Activated T-cell treated with anti-CD3 and anti-CD28 coated beads, Interleukin-2, amount 50 U/mL, for 48 hours (primary cell): ENCODE measurements at regions not wholly inside any gene's neighbourhood (a gene's known extent, or its start where the extent isn't known, plus 50 kb on each side); places are given as distances from the start of the nearest gene placed in this dataset.

Experiments used
- DNase-seq, 2 experiments: peaks; one replicate each; pipeline ENCODE4 v3.0.0-alpha.2; 2020

GRCh38 chr5:167442922-167443321, 848.5 kb upstream of the WWC1 start:
- no peak for DNase-seq

- DNase-seq, result no peak
Measured at GRCh38 chr5:167447466-167448375, 843.7 kb upstream of the WWC1 start.

GRCh38 chr5:167448376-167448775, 843.1 kb upstream of the WWC1 start:
- DNase-seq, result no peak

DNA sequence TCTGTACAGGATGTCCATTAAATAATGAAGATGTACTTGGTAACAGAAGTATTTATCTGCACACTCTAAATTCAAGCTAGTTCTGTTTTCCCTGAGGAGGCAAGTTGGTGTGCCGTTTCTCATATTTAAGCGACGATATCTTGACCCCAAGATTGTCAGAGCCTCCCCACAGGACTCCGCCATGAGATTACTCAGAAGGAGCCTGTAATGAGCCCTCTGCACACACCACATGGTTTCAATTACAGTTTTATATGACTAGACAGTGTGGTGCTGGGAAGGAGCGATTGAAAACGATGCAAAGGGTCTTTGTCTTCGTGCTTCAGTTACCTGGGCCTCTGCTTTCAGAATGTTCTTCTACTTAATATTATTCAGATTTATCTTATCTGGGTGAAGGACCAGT, 840.4 kb upstream of the WWC1 start:
- DNase-seq, result no peak

DNA sequence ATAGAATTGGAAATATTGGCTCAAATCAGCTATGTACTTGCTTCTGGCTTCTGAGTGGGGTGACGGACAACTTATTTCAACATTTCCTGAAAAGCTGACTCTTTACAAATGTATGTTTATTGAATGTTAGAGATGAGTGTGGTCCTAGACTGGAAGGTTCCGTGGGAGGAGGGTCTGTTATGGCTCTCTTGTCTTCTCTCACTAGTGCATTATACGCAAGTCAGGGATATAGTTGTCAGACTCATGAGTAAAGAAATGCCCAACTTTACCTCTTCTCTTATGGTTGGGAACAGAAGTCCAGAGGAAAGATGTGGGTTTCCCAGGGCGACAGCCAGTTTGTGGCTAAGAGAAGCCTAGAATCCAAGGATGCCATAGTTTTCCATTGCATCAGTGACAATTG, 839.3 kb upstream of the WWC1 start:
- no peak for DNase-seq

- no peak for DNase-seq
Measured at GRCh38 chr5:167453246-167454030, 838.0 kb upstream of the WWC1 start.

GRCh38 chr5:167458412-167458811, 833.0 kb upstream of the WWC1 start:
- DNase-seq, result no peak

DNA sequence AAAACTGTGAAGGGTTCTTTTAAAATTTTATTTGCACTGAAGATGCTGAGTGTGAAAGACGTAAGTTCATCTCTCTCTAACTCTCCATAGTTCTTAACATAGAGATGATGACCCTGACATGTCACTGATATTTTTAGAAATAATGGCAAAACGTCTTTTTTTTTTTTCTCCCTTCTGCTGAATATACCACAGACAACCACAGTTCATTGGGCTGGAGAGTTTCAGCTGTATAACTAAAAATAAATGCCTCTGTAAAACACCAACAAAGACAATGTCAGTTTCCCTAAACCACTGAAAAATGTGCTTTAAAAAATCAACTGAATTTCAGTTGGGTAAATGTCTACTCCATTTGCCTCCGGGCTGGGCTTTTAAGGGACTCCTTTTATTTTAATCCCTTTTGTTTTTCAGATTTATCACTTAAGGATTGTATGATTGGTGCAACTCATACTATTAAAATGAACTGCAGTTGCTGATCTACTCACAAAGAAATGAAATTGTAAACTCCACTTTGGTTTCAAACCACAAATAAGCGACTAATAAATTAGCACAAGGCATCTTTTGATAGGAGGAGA, 830.9 kb upstream of the WWC1 start:
- no peak for DNase-seq

DNA sequence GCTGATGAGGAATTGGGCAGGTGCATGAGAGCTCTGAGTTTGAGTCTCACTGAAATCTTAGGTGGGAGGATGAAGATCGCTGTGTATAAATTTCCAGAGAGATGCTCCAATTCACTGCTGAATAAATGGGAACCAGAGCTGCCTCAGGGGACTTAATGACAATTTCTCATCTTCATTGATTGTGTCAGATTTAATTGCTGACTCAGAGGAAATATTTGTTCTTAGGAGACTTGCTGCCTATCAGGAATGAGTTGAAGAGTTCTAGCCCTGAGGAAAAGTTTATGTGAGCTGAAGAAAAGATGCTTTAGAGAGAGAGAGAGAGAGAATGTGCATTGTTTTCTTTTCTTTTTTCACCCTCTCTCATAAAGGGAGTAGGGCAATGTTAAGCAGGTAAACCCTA, 827.5 kb upstream of the WWC1 start:
- DNase-seq, result no peak

DNA sequence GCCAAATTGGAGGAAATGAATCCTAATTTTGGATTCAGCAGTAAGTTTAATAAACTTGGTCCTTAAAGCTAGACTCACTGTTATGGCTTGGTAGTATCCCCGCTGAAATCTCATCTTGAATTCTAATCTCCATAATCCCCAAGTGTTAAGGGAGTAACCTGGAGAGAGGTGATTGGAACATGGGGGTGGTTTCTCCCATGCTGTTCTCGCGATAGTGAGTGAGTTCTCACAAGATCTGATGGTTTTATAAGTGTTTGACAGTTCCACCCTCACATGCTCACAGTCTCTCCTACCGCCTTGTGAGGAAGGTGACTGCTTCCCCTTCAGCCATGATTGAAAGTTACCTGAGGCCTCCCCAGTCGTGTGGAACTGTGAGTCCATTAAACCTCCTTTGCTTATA, 824.5 kb upstream of the WWC1 start:
- DNase-seq, result no peak

DNA sequence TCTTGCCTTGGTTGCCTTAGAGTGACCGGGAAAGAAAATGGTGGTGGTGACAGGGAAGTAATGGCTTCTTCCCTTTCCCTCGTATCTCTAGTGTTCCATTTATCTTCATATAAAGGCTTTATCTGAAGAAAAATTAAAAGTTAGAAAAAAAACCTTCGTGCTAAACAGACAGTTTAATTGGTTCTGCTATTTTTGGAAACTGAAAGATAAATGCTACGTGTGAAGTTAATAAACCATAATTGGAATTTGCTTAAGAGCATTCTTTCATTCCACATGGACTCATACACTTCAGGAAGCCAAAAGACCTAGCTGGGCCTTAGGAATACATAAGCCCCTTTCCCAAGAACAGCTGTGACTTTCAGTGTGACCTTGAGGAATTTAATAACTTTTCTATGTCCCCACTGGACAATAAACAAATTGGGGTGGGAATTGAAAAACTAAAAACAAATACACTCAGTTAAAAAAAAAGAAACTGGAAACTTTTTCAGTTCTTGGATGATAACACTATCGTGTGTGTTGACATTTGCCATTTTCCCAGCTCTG, 818.8 kb upstream of the WWC1 start:
- DNase-seq, result no peak

DNA sequence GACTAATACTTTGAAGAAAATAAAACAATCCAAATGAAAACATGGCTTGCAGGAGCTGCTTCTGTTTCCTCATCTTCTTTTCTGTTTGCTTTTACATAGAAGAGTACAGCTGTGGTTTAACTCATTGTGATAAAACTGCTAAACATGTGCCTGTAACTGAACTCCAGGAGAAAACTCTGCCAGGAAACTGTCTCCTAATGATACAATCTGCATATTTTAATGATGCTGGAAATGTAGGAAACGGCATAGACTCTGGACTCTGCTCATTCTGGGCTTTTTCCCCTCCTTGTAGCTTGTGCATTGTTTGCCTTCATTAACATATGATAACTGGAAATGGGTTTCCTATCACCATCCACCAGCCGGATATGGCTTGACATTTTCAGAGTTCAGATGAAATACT, 813.3 kb upstream of the WWC1 start:
- DNase-seq, result no peak

GRCh38 chr5:167479779-167480178, 811.7 kb upstream of the WWC1 start:
- no peak for DNase-seq

- no peak for DNase-seq
Measured at GRCh38 chr5:167481345-167481744, 810.1 kb upstream of the WWC1 start.

- no peak for DNase-seq
Measured at GRCh38 chr5:167482555-167482954, 808.9 kb upstream of the WWC1 start.

DNA sequence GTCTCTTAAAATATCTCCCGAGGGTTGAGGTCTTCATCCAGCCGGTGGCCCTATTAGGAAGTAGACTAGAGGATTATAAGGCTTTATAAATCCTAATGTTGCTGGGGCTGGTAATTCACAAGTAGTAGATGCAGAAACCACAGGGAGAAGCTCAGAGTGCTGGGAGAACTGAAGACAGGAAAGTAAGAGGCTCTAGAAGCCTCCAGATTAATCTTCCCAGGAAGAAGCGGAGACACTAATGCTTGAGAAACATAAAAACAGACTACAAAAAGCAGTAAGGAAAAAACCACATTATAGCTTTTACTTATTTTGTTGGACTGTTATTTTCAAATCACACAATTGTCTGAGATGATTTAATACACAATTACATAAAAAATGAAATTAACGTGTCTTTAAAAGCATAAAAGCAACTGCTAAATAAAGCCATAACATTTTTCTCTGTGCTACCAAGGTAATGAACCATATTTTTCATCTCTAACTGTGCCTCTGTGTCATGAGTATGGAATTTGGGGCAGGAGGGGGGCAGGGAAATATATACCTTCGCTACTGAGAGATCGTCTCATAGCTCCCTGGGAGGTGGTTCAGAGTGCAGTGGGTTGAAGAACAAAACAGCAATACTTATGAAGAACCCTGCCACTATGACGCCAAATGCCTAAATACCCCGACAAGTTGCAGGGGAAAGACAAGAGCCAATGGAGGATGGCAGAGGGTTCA, 806.2 kb upstream of the WWC1 start:
- no peak for DNase-seq

- DNase-seq, result no peak
Measured at GRCh38 chr5:167488371-167488770, 803.1 kb upstream of the WWC1 start.

- DNase-seq, result no peak
Measured at GRCh38 chr5:167489202-167489601, 802.2 kb upstream of the WWC1 start.

GRCh38 chr5:167503926-167504720, 787.3 kb upstream of the WWC1 start:
- DNase-seq, result no peak

- no peak for DNase-seq
Measured at GRCh38 chr5:167507463-167508233, 783.8 kb upstream of the WWC1 start.

DNA sequence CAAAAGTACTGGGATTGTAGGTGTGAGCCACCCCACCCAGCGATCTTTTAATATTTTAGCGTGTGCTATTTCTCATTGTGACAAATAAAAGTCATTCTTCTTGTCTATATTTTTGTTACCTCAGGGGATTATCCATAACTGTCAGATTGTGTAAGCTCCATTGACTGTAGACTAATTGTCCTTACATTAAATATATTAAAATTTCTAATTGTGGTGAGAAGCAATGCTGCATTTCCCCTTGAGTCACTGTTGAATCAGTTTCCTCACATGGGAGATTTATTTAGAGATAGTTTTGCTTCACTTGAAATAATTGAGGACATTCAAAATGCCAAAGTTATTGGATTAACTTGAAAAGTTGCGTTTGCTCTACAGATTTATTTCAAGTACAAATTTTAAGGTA, 782.4 kb upstream of the WWC1 start:
- no peak for DNase-seq
